ENCODE measurements at regions not wholly inside any gene's neighbourhood (a gene's known extent, or its start where the extent isn't known, plus 50 kb on each side); places are given as distances from the start of the nearest gene placed in this dataset.

DNA sequence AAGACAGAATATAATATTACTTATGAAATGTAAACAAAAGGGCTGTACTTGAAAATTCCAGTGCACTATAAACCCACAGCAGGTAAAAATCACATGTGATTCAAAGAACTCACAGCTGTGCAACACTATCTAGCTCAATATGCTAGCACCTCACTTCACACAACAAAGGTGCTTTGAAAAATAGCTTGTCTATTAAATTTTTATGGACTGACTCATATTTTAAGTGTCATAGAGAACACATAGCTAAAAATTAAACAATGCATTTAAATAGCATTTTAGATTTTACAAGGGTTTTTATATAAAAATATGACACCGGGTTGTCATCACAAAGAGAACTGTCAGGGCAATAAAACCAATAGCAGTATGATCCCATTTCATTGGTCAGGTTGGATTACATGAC, 1390.5 kb upstream of the TENM4 start:
- BruUV-seq (replicated peaks), result no TSS peak
- no peaks in the 10 kb centered on the region for H3K27me3 Mint-ChIP-seq (ENCODE audit: insufficient read depth, unreplicated experiment)
- H3K36me3 Mint-ChIP-seq (ENCODE audit: insufficient read depth, unreplicated experiment), result no peaks in the 10 kb centered on the region
- no peak overlapping the region for H3K27ac Mint-ChIP-seq (ENCODE audit: low read depth, unreplicated experiment)
- H3K4me1 Mint-ChIP-seq (ENCODE audit: insufficient read depth, unreplicated experiment), result no peaks in the 10 kb centered on the region
- no peak overlapping the region for H3K4me3 Mint-ChIP-seq (ENCODE audit: unreplicated experiment)
- H3K9me3 Mint-ChIP-seq (ENCODE audit: unreplicated experiment), result no peaks in the 10 kb centered on the region
- no peak for TF ChIP-seq CTCF (IDR thresholded peaks at IDR 0.05; ENCODE audit: unreplicated experiment)
- intact Hi-C loops (cut with micrococcal nuclease), result no loop called here
- ChIA-PET CTCF (interaction anchor here (0.5 kb wide), 1 partner anchor 38 kb away, joined by 3 read pairs; no protein-coding TSS in a partner anchor), POLR2A (interaction anchor here (0.9 kb wide), 2 partner anchors 35 to 36 kb away, joined by 3 read pairs; no protein-coding TSS in a partner anchor)
- DNase-seq (ENCODE audit: unreplicated experiment), result no peak

DNA sequence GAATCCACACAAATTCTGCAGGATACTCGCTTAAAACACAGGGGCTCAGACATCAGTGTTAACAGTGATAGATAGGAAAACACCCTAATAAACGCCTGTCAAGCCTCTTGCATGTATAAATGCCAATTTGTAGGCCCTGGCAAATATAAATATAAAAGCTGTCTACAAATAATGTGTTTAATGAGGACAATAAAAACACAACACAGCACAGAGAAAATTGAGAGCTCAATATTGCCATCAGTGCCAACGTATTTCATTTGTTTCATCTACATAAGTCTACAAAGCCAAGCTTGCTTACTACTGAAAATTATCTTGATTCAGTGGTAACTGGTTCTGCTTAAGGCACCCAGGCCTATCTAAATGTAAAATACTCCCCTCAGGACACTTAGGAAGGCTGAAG, 1387.0 kb upstream of the TENM4 start:
- Mint-ChIP-seq H3K36me3 (ENCODE audit: insufficient read depth, unreplicated experiment) (no peaks in the 10 kb centered on the region), H3K9me3 (ENCODE audit: unreplicated experiment) (no peaks in the 10 kb centered on the region), H3K4me1 (ENCODE audit: insufficient read depth, unreplicated experiment) (no peaks in the 10 kb centered on the region), H3K27ac (ENCODE audit: low read depth, unreplicated experiment) (no peak overlapping the region), H3K27me3 (ENCODE audit: insufficient read depth, unreplicated experiment) (no peaks in the 10 kb centered on the region), H3K4me3 (ENCODE audit: unreplicated experiment) (no peak overlapping the region)
- no TSS peak for BruUV-seq (replicated peaks)
- ChIA-PET POLR2A (interaction anchor here (0.6 to 1.2 kb wide), 3 partner anchors 8 to 83 kb away, joined by 3 to 4 read pairs (median 3); no protein-coding TSS in a partner anchor), CTCF (interaction anchor here (0.6 to 1.8 kb wide), 2 partner anchors 10 to 25 kb away, joined by 3 to 4 read pairs; no protein-coding TSS in a partner anchor)
- no peak for TF ChIP-seq CTCF (IDR thresholded peaks at IDR 0.05; ENCODE audit: unreplicated experiment)
- no peak for DNase-seq (ENCODE audit: unreplicated experiment)
- intact Hi-C loops (cut with micrococcal nuclease), result no loop called here

- H3K27me3 Mint-ChIP-seq (ENCODE audit: insufficient read depth, unreplicated experiment), result no peaks in the 10 kb centered on the region
- BruUV-seq (replicated peaks), result no TSS peak
- no peak overlapping the region for H3K4me3 Mint-ChIP-seq (ENCODE audit: unreplicated experiment)
- ChIA-PET CTCF (interaction anchor here (1.8 kb wide), 1 partner anchor 11 kb away, joined by 4 read pairs; no protein-coding TSS in a partner anchor), POLR2A (no interaction called here)
- intact Hi-C loops (cut with micrococcal nuclease), result no loop called here
- no peak for DNase-seq (ENCODE audit: unreplicated experiment)
- no peaks in the 10 kb centered on the region for H3K36me3 Mint-ChIP-seq (ENCODE audit: insufficient read depth, unreplicated experiment)
- no peak overlapping the region for H3K27ac Mint-ChIP-seq (ENCODE audit: low read depth, unreplicated experiment)
- no peaks in the 10 kb centered on the region for H3K4me1 Mint-ChIP-seq (ENCODE audit: insufficient read depth, unreplicated experiment)
- TF ChIP-seq CTCF (IDR thresholded peaks at IDR 0.05; ENCODE audit: unreplicated experiment), result no peak
- H3K9me3 Mint-ChIP-seq (ENCODE audit: unreplicated experiment), result no peaks in the 10 kb centered on the region
Observed at GRCh38 chr11:80826808-80827207, 1386.0 kb upstream of the TENM4 start.

DNA sequence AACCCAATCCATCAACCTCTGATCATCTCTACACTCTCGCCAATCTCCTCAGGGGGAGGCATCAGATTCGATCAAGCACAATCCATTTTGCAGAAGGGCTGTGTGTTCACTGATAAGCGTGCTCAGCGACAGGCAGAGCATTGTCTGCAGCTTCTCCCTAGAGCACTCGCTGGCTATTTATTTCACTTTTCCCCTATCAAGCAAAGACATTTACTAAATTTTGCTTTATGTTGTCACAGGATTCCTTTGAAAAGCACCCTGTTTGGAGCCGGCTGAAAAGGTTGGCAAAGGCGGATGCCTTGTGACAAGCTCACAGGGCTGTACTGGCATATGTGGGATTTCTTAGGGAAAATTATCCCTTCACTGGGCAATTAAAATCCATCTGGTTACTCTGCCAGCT, 1381.5 kb upstream of the TENM4 start:
- Mint-ChIP-seq H3K4me1 (ENCODE audit: insufficient read depth, unreplicated experiment) (no peaks in the 10 kb centered on the region), H3K9me3 (ENCODE audit: unreplicated experiment) (no peaks in the 10 kb centered on the region), H3K27me3 (ENCODE audit: insufficient read depth, unreplicated experiment) (no peaks in the 10 kb centered on the region), H3K36me3 (ENCODE audit: insufficient read depth, unreplicated experiment) (no peaks in the 10 kb centered on the region), H3K4me3 (ENCODE audit: unreplicated experiment) (no peak overlapping the region), H3K27ac (ENCODE audit: low read depth, unreplicated experiment) (no peak overlapping the region)
- ChIA-PET CTCF (no interaction called here), POLR2A (no interaction called here)
- no peak for TF ChIP-seq CTCF (IDR thresholded peaks at IDR 0.05; ENCODE audit: unreplicated experiment)
- BruUV-seq (replicated peaks), result no TSS peak
- intact Hi-C loops (cut with micrococcal nuclease), result no loop called here
- DNase-seq (ENCODE audit: unreplicated experiment), result no peak

Data from MCF 10A (cell line).